ENCODE measurements at regions not wholly inside any gene's neighbourhood (a gene's known extent, or its start where the extent isn't known, plus 50 kb on each side); places are given as distances from the start of the nearest gene placed in this dataset.

DNA sequence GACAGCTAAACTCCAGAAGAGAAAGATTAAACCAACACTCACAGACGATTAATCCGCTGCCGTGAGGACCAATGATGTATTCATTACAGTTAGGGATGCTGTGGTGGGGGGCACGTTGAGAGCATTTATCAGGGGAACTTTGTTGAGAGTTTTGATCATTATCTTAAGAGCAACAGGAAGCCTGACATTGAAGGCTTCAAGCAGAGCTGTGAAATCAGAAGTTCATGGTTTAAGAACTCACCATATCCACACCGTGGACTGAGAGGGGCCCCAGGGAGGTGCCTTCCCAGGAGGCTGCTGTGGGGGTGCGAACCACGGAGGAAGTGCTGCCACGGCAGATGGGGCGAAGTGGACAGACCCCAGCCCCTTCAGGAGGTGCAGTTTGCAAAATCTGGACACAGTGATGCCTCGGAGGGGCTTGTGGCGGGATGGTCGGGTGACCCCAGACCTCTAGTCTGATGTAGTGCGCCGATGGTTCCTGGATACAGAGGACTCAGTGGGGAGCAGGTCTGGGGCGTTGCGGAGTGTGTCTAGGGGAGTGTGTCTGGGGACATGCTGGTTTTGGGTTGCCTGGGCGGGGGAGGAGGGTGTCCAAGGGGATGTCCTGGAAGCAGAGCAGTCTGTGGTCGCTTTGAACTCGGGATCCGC, 73.0 kb downstream of the DIO3 start (continued):
- TF ChIP-seq HDAC2 (IDR thresholded peaks at IDR 0.05; ENCODE audit: borderline replicate concordance in 1 of 2, low read depth in 2 of 2, low read length in 2 of 2) (no peak), RFX5 (IDR thresholded peaks at IDR 0.05; ENCODE audit: borderline replicate concordance, low read depth, low read length) (no peak), CTCF (IDR thresholded peaks at IDR 0.05; ENCODE audit: control extremely low read depth in 1 of 3, insufficient read depth in 1 of 3, low read depth in 1 of 3, low read length in 3 of 3) (no peak)
